ENCODE measurements at regions not wholly inside any gene's neighbourhood (a gene's known extent, or its start where the extent isn't known, plus 50 kb on each side); places are given as distances from the start of the nearest gene placed in this dataset.

DNA sequence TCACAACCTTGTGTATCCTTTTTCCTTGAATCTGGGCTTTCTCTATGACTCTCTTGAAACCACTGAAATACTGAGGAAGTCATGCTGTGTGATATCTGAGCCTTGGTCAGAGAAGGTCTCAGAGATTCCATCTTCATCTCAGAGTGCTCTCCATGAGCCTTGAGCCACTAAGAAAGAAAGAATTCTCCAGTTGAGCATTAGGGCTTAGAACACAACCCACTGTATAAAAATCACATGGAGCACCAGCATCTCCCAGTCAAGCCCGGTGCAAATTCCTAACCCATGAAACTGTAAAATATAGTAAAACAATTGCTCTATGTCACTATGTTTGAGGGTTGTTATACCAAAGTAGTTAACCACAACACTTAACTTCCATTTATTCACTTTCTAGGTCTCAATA lies 181.4 kb downstream of the MOXD1 start:
- DNase-seq (ENCODE audit: low spot score in 2 of 2) = no peak
- H3K9me3 ChIP-seq = peaks cover 0 to 3% of the 10 kb centered on the region in 2 donors
- no peak overlapping the region for H3K27ac ChIP-seq
- H3K27me3 ChIP-seq = no peaks in the 10 kb centered on the region
- TF ChIP-seq, protein P1, sequence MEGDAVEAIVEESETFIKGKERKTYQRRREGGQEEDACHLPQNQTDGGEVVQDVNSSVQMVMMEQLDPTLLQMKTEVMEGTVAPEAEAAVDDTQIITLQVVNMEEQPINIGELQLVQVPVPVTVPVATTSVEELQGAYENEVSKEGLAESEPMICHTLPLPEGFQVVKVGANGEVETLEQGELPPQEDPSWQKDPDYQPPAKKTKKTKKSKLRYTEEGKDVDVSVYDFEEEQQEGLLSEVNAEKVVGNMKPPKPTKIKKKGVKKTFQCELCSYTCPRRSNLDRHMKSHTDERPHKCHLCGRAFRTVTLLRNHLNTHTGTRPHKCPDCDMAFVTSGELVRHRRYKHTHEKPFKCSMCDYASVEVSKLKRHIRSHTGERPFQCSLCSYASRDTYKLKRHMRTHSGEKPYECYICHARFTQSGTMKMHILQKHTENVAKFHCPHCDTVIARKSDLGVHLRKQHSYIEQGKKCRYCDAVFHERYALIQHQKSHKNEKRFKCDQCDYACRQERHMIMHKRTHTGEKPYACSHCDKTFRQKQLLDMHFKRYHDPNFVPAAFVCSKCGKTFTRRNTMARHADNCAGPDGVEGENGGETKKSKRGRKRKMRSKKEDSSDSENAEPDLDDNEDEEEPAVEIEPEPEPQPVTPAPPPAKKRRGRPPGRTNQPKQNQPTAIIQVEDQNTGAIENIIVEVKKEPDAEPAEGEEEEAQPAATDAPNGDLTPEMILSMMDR (IDR thresholded peaks at IDR 0.05) = no peak
- no peak for TF ChIP-seq POLR2AphosphoS5 (IDR thresholded peaks at IDR 0.05)
- no peak for TF ChIP-seq POLR2A (IDR thresholded peaks at IDR 0.05)
- H3K4me3 ChIP-seq = no peak overlapping the region
- H3K36me3 ChIP-seq = no peaks in the 10 kb centered on the region
- no peaks in the 10 kb centered on the region for H3K4me1 ChIP-seq
- intact Hi-C loops (cut with DNase I; ENCODE audit: low total_unique reads) = no loop called here

DNA sequence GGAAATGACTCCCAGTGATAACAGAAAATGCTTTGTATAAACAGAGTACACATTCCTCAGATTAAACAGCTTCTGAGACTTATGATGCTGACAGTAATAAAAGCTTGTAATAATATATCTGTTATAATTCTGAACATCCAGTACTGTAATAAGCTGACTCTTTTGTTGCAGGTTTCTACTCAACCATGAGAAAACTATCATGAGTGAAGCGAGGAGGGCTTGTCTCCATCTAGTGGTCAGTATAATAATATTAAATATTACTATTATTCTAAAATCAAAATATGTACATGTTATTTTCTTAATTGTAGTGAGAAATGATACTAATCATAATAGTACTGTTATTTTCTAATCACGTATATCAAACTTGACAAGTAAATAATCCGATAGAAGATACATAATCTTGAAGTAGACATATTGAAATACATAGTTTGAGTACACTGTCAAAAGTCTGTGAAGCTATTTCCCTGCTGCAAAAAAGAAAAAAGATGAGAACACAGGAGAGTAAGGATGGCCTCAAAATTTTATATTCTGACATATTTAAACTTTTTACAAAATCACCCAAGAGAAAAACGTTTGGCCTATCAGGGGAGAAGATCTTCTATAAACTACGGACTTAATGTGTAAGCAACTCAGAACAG lies 183.1 kb downstream of the MOXD1 start:
- intact Hi-C loops (cut with DNase I; ENCODE audit: low total_unique reads) = no loop called here

DNA sequence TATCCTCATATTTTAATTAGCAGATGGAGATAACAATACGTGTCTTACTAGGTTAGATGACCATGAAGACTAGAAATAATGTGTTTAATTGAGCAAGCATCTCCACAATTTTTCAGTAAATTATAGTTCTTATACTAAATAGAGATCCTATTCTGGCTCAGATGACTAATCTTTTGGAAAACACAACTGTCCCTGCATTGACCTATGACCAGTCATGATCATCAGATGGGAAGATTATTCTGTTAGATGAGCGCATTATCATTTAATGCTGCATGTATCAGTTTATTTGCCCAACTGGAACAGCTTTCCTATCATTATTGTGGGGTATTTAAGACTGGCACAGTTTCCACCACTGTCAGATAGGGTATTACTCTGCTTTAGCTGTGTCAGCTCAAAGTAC lies 185.5 kb downstream of the MOXD1 start:
- Histone ChIP-seq H3K4me3 (no peak overlapping the region), H3K27ac (no peak overlapping the region), H3K36me3 (no peaks in the 10 kb centered on the region), H3K4me1 (no peaks in the 10 kb centered on the region), H3K27me3 (no peaks in the 10 kb centered on the region), H3K9me3 (no peaks in the 10 kb centered on the region)
- DNase-seq (ENCODE audit: low spot score in 2 of 2) = no peak
- intact Hi-C loops (cut with DNase I; ENCODE audit: low total_unique reads) = no loop called here
- TF ChIP-seq POLR2AphosphoS5 (IDR thresholded peaks at IDR 0.05) = no peak

More for the DNA sequence above, 183.1 kb downstream of the MOXD1 start:
- no peak for TF ChIP-seq POLR2AphosphoS5 (IDR thresholded peaks at IDR 0.05)
- TF ChIP-seq, protein P1 (IDR thresholded peaks at IDR 0.05) = peak; percentile 37 to 55 (median 44)
- H3K36me3 ChIP-seq = no peaks in the 10 kb centered on the region
- H3K4me3 ChIP-seq = no peak overlapping the region
- no peaks in the 10 kb centered on the region for H3K27me3 ChIP-seq
- DNase-seq (ENCODE audit: low spot score in 2 of 2) = no peak
- H3K9me3 ChIP-seq = no peaks in the 10 kb centered on the region
- no peaks in the 10 kb centered on the region for H3K4me1 ChIP-seq
- no peak overlapping the region for H3K27ac ChIP-seq

DNA sequence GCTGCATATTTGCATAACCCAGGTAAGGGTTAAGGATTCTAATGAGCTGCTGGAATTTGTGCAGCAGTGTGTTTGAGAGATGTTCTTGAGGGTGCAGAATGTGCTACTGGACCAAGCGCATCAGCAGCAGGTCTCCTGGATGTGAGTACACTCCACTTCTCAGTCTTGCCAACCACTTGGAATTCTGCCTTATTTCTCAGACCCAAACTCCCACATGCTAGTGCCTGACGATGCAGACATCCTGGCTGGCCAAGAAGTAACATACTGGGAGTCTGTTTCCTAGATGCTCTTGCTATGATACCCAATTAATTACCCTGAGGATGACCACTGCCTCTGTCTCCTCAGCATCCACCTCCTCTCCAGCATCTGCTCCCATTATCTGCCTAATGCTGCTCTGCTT lies 186.6 kb downstream of the MOXD1 start:
- Histone ChIP-seq H3K9me3 (no peaks in the 10 kb centered on the region), H3K4me1 (no peaks in the 10 kb centered on the region), H3K27ac (no peak overlapping the region), H3K4me3 (no peak overlapping the region), H3K27me3 (no peaks in the 10 kb centered on the region), H3K36me3 (no peaks in the 10 kb centered on the region)
- intact Hi-C loops (cut with DNase I; ENCODE audit: low total_unique reads) = no loop called here
- TF ChIP-seq POLR2A (IDR thresholded peaks at IDR 0.05) (no peak), POLR2AphosphoS5 (IDR thresholded peaks at IDR 0.05) (no peak)
- TF ChIP-seq, protein P1 (IDR thresholded peaks at IDR 0.05) = no peak
- DNase-seq (ENCODE audit: low spot score in 2 of 2) = no peak

DNA sequence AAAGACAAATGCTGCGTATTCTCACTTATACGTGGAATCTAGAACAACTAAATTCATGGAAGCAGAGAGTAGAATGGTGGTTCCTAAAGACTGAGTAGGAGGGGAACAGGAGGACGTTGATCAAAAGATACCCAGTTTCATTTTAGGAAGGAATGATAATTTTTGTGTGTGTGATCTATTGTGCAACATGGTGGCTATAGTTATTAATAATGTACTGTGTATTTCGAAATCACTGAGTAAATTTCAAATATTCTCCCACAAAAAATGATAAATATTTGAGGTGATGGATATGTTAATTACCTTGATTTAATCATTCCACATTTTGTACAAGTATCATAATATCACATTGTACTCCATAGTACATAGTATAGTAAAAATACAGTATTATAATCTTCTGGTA lies 187.5 kb downstream of the MOXD1 start:
- no peaks in the 10 kb centered on the region for H3K9me3 ChIP-seq
- H3K36me3 ChIP-seq = no peaks in the 10 kb centered on the region
- no peak overlapping the region for H3K4me3 ChIP-seq
- intact Hi-C loops (cut with DNase I; ENCODE audit: low total_unique reads) = no loop called here
- TF ChIP-seq POLR2A (IDR thresholded peaks at IDR 0.05) (no peak), POLR2AphosphoS5 (IDR thresholded peaks at IDR 0.05) (no peak)
- TF ChIP-seq, protein P1 (IDR thresholded peaks at IDR 0.05) = no peak
- no peaks in the 10 kb centered on the region for H3K4me1 ChIP-seq
- DNase-seq (ENCODE audit: low spot score in 2 of 2) = no peak
- H3K27me3 ChIP-seq = no peaks in the 10 kb centered on the region
- H3K27ac ChIP-seq = no peak overlapping the region

DNA sequence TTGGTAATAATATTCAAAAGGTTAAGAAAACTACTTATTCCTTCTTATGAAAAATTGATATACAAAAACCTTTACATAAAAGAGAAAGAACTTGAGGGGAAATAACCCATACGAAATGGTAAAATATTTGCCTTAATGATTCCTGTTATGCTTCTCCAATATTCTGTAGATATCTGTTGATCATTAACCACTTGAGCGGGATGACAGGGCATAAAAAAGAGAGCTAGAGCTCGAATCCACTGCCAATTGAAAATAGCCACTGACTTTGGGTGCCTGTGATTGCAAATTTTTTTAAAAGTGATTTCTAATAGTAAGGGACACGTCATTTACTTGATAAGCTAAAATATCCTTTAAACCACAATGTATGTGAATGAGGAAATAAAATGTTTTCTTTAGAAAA lies 188.1 kb downstream of the MOXD1 start:
- Histone ChIP-seq H3K9me3 (no peaks in the 10 kb centered on the region), H3K36me3 (no peaks in the 10 kb centered on the region), H3K4me3 (no peak overlapping the region), H3K4me1 (no peaks in the 10 kb centered on the region), H3K27ac (no peak overlapping the region), H3K27me3 (no peaks in the 10 kb centered on the region)
- intact Hi-C loops (cut with DNase I; ENCODE audit: low total_unique reads) = no loop called here
- no peak for DNase-seq (ENCODE audit: low spot score in 2 of 2)
- TF ChIP-seq, protein P1 (IDR thresholded peaks at IDR 0.05) = no peak
- TF ChIP-seq POLR2AphosphoS5 (IDR thresholded peaks at IDR 0.05) = no peak
- no peak for TF ChIP-seq POLR2A (IDR thresholded peaks at IDR 0.05)
